HK-2 (cell line): ENCODE measurements at regions not wholly inside any gene's neighbourhood (a gene's known extent, or its start where the extent isn't known, plus 50 kb on each side); places are given as distances from the start of the nearest gene placed in this dataset.
"Not testable (repeated sequence)": the region's sequence is repeated elsewhere in the genome, so short reads cannot be mapped to it uniquely, and the experiment has no call there.

ENCODE experiments used
- DNase-seq: peaks from one replicate; pipeline ENCODE4 v3.0.0-alpha.2; 2018; ENCODE audit not compliant: unreplicated experiment

DNA sequence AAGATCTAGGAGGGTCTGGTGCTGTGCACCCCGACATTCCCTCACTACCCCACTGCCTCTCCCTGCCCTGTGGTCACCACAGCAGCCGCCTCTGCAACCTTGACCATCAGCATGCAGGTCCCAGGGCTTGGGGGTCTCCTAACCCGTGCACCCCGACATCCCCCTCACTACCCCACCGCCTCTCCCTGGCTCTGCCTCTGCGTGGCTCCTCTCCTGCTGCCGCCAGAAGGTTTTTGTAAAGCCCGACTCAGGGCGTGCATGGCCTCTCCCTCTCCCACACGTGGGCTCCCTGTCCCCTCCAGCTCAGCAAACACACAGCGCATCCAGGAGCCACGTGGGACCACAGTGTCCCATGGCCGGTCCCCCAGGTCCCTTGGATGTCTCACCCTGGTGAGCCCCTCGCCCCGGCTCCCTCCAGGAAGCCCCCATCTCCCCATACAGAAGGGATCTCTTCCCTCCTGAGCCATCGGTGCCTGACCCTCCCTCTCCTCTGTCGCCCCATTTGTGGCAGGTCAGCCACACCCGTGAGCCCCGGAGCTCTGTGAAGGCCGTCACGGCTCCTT, 112.5 kb upstream of the LPCAT1 start:
- DNase-seq, result not testable (repeated sequence)

- DNase-seq, result not testable (repeated sequence)
These were observed 111.7 kb upstream of the LPCAT1 start for GRCh38 chr5:1635477-1635876.

DNA sequence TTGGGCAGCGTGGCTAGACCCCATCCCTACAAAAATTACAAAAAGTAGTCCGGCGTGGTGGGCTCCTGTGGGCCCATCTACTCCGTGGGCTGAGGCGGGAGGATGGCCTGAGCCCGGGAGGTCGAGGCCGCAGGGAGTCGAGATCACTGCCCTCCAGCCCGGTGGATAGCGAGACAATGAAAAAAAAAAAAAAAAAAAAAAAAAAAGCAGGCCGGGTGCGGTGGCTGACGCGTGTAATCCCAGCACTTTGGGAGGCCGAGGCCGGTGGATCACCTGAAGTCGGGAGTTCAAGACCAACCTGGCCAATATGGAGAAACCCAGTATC, 110.5 kb upstream of the LPCAT1 start:
- DNase-seq, result no peak

DNA sequence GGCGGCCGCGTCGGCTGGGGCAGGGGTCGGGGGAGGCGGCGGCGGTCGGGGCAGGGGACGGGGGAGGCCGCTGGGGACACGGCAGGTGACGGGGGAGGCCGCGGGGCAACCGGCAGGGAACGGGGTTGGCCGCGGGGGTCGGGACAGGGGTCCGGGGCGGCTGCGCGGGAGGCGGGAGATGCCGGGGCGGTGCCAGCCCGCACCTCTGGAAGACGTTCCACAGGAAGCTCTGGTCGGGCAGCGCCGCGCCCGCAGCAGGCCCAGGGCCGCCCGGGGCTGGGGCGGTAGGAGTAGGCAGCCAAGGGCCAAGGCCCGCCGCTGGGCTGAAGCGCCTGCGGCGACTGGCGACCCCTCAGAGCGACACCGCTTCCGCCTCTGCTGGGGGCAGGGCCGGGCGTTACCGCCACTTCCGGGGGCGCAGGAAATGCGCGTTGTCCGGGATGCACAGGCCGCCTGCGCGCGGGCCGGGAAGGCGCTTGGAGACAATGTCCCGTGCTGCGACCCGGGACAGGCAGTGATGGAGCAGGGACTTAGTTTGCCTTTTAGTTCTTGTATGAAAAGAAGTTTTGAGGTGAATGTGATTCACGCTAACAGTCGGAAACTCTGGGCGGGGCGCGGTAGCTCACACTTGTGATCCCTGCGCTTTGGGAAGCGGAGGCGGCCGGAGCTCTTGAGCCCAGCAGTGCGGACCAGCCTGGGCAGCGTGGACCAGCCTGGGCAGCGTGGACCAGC, 110.0 kb upstream of the LPCAT1 start:
- DNase-seq, result peak; percentile 83

- DNase-seq, result not testable (repeated sequence)
These were observed 107.2 kb upstream of the LPCAT1 start for GRCh38 chr5:1631004-1631403.

DNA sequence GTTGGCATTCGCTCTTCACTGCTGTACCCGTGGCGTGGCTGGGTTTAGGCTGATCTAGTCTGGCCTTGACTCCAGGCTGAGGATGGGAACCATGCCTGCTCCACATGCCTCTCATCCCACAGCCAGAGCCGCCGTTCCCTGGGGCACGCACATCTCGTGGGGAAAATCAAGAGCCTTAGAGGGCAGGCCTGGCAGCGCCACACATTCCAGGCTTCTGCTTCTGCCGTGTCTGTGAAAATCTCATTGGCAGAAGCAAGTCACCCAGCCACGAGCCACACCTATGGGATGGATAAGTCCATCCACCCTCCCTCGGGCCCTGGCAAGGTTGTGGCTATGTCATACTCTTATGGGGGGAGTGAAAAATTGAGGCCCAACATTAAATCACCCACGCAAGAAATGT, 102.6 kb upstream of the LPCAT1 start:
- DNase-seq, result not testable (repeated sequence)

- DNase-seq, result not testable (repeated sequence)
These were observed 95.8 kb upstream of the LPCAT1 start for GRCh38 chr5:1619531-1619930.

DNA sequence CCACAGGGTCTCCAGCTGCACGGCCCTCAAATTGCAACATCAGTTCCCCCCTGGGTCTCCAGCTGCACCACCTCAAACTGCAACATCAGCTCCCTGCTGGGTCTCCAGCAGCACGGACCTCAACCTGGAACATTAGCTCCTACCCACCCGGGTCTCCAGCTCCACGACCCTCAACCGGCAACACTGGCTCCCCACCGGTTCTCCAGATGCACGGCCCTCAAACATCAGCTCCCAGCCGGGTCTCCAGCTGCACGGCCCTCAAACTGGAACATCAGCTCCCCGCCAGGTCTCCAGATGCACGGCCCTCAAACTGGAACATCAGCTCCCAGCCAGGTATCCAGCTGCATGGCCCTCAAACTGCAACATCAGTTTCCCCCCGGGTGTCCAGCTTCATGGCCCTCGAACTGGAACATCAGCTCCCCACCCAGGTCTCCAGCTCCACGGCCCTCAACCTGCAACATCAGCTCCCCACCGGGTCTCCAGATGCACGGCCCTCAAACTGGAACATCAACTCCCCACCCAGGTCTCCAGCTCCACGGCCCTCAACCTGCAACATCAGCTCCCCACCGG, 94.6 kb upstream of the LPCAT1 start:
- DNase-seq, result not testable (repeated sequence)

DNA sequence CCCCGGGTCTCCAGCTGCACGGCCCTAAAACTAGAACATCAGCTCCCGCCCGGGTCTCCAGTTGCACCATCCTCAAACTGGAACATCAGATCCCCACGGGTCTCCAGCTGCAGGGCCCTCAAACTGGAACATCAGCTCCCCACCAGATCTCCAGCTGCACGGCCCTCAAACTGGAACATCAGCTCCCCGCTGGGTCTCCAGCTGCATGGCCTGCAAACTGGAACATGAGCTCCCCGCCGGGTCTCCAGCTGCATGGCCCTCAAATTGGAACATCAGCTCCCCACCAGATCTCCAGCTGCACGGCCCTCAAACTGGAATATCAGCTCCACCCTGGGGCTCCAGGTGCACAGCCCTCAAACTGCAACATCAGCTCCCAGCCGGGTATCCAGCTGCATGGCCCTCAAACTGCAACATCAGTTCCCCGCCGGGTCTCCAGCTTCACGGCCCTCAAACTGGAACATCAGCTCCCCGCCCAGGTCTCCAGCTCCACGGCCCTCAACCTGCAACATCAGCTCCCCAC, 93.5 kb upstream of the LPCAT1 start:
- DNase-seq, result not testable (repeated sequence)

DNA sequence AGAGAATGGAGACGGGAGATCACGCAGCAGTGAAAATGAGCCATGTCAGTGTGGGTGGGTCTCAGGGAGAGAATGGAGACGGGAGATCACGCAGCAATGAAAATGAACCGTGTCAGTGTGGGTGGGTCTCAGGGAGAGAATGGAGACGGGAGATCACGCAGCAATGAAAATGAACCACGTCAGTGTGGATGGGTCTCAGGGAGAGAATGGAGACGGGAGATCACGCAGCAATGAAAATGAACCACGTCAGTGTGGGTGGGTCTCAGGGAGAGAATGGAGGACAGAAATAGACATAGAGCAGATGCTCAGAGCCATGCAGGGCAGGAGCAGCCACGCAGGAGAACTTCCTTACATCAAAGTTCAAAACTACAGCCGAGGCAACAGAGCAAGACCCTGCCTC, 89.8 kb upstream of the LPCAT1 start:
- not testable (repeated sequence) for DNase-seq

DNA sequence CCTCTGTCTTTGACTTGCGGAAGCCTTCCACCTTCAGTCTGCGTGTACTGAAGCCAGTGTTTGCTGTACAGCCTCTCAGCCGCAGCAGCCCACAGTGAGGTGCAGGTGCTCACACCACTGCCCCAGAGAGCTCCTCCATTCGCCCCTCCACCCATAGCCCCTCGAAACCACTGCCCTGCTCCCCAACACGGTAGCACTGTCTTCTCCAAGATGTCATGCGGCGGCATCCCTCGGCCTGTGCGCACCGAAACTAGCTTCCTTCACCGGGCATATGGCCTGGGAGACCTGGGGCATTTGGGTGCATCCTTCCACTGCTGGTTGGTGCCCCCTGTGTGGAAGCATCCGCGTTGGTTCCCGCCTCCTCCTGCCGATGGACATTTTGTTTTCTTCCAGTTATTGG, 86.8 kb upstream of the LPCAT1 start:
- not testable (repeated sequence) for DNase-seq

- not testable (repeated sequence) for DNase-seq
These were observed 85.4 kb upstream of the LPCAT1 start for GRCh38 chr5:1609111-1609510.

- DNase-seq, result peak; percentile 56
These were observed 84.6 kb upstream of the LPCAT1 start for GRCh38 chr5:1608336-1608735.

- not testable (repeated sequence) for DNase-seq
These were observed 83.2 kb upstream of the LPCAT1 start for GRCh38 chr5:1606951-1607350.

DNA sequence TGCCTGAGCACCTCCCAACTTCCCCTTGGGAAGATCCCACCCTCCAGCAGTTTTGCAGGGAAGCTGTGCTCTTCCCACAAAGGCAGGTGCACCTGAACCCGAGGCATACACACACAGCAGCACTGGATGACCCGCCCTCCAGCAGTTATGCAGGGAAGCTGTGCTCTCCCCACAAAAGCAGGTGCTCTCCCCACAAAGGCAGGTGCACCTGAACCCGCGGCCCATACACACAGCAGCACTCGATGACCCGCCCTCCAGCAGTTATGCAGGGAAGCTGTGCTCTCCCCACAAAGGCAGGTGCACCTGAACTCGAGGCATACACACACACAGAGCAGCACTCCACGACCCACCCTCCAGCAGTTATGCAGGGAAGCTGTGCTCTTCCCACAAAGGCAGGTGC, 80.2 kb upstream of the LPCAT1 start:
- DNase-seq, result not testable (repeated sequence)

- peak; percentile 34 for DNase-seq
These were observed 77.8 kb upstream of the LPCAT1 start for GRCh38 chr5:1601565-1601964.

- peak; percentile 24 for DNase-seq
These were observed 75.4 kb upstream of the LPCAT1 start for GRCh38 chr5:1598950-1599737.

- DNase-seq, result not testable (repeated sequence)
These were observed 73.3 kb upstream of the LPCAT1 start for GRCh38 chr5:1597093-1597473.

- not testable (repeated sequence) for DNase-seq
These were observed 72.8 kb upstream of the LPCAT1 start for GRCh38 chr5:1596462-1597092.

- peak; percentile 71 for DNase-seq
These were observed 70.8 kb upstream of the LPCAT1 start for GRCh38 chr5:1594357-1595106.

DNA sequence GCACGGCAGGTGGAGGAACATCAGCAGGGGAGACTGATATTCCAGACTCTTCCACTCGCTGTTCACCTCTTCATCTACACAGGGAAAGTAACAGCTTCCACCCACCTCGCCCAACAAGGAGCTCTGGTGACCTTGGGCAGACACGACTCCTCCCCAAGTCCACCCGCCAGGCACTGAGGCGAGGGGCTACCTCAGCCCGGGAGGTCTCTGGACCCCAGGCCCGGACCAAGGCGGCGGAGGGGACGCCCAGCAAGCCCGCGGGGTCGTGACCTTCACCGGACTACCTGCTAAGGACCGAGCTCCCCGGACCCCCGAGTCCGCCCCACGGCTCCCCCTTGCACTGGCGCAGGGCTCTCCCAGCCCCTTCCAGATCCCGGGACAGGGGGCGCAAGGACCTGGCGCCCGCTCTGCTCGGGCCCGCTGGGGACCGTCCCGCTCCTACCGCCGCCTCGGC, 70.2 kb upstream of the LPCAT1 start:
- DNase-seq, result no peak
